Thyroid gland (tissue), 4 donors: ENCODE measurements at regions not wholly inside any gene's neighbourhood (a gene's known extent, or its start where the extent isn't known, plus 50 kb on each side); places are given as distances from the start of the nearest gene placed in this dataset.

Experiments
- DNase-seq, 2 donors: peaks; one replicate each; pipeline ENCODE4 v3.0.0-alpha.2; 2019
- H3K27ac ChIP-seq, 3 donors: fragments of 200-600 bp; sonication (generic); 1 replicate in 2 of 3; 2 replicates in 1 of 3; pipeline ENCODE4 v1.5.1; 2016 to 2019; ENCODE audit warnings: mild to moderate bottlenecking in 1 of 3, moderate library complexity in 1 of 3
- H3K27me3 ChIP-seq: fragments of 200-600 bp; sonication (generic); one replicate; pipeline ENCODE4 v1.5.1; 2019
- H3K36me3 ChIP-seq, 2 donors: fragments of 200-600 bp; sonication (generic); one replicate each; pipeline ENCODE4 v1.5.1; 2016 to 2019
- H3K4me1 ChIP-seq, 2 donors: fragments of 200-600 bp; sonication (generic); one replicate each; pipeline ENCODE4 v1.5.1; 2017 to 2019
- H3K4me3 ChIP-seq, 3 donors: fragments of 200-600 bp; sonication (generic); replicated peaks in 1 of 3; 1 replicate in 2 of 3; 2 replicates in 1 of 3; pipeline ENCODE4 v1.5.1; 2016; ENCODE audit warnings: mild to moderate bottlenecking in 1 of 3
- H3K9me3 ChIP-seq: fragments of 200-600 bp; sonication (generic); one replicate; pipeline ENCODE4 v1.5.1; 2017
- CTCF ChIP-seq, 6 experiments: fragments of 200-600 bp in 3 of 6; fragments of 450-650 bp in 3 of 6; sonication (generic) in 3 of 6; IDR thresholded peaks; one replicate each; pipeline ENCODE4 v1.5.1; 2016 to 2019; ENCODE audit warnings: antibody characterized with exemption in 6 of 6, mild to moderate bottlenecking in 2 of 6, inconsistent platforms in 1 of 6, moderate library complexity in 1 of 6
- POLR2A ChIP-seq, 2 donors: fragments of 450-650 bp; IDR thresholded peaks; one replicate each; pipeline ENCODE4 v1.6.1; 2017; ENCODE audit warnings: antibody characterized with exemption in 2 of 2, mild to moderate bottlenecking in 2 of 2, moderate library complexity in 1 of 2
- WGBS, 2 donors: methylation state at CpG; one replicate each; pipeline ENCODE4 v1.1.5; 2017; 5-methylcytosine and 5-hydroxymethylcytosine counted together
- intact Hi-C: fragments of 100-400 bp; cut with DNase I; formaldehyde crosslinking; loops from one replicate; pipeline ENCODE4 v1.15.1; 2023

GRCh38 chr18:31241425-31241824 is 76.5 kb upstream of the DSG1 start:
- Histone ChIP-seq H3K27me3 (no peaks in the 10 kb centered on the region), H3K4me3 (no peak overlapping the region), H3K36me3 (no peaks in the 10 kb centered on the region), H3K9me3 (no peaks in the 10 kb centered on the region), H3K4me1 (peaks cover 25 to 48% of the 10 kb centered on the region in 2 donors), H3K27ac (no peak overlapping the region)
- intact Hi-C loops = no loop called here
- DNase-seq = no peak
- TF ChIP-seq CTCF (IDR thresholded peaks at IDR 0.05) = no peak
- no peak for TF ChIP-seq POLR2A (IDR thresholded peaks at IDR 0.05)

- no peak for TF ChIP-seq POLR2A (IDR thresholded peaks at IDR 0.05)
- TF ChIP-seq CTCF (IDR thresholded peaks at IDR 0.05) = peak in 5 of 6 experiments; percentile 25 to 49 (median 44)
These were observed 76.0 kb upstream of the DSG1 start for GRCh38 chr18:31241900-31242409.

DNA sequence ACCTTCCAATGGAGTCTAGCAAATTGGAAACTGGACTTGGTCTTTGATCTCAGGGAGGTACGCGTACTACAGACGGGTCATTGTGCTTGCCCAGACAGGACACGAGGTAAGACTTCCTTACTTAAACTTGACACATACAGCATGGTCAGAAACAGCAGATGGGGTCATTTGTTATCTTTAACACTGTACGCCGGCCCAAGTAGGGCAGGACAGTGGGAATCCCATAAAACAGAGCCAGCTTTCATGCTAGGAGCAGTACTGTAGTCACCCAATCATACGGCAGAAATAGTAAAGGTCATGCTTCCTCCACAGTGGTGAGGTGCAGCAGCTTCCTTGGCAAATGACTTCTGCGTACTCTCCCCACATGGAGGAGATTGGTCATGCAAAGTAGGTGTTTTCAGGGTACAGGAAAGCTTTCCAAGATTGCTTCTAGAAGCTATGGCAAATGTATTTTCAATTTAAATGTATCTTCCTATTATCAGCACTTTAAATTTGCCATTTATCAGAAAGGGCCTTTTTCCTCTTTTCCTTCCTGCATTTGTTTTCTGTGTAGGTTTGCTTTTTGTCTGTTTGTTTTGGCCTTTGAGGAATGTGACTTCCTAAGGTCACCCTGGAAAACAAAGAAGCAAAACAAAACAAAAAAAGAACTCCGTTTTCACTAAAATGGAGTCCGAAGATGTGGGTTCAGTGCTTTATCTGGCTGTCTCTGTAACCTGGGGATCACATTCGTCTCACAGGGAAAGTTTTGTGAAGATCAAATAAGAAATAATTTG is 74.0 kb upstream of the DSG1 start:
- Histone ChIP-seq H3K4me1 (peaks cover 25 to 48% of the 10 kb centered on the region in 2 donors), H3K4me3 (no peak overlapping the region), H3K27me3 (no peaks in the 10 kb centered on the region), H3K9me3 (no peaks in the 10 kb centered on the region), H3K27ac (peak overlapping the region in 2 of 3 donors; percentile 56 to 66), H3K36me3 (no peaks in the 10 kb centered on the region)
- TF ChIP-seq CTCF (IDR thresholded peaks at IDR 0.05) (no peak), POLR2A (IDR thresholded peaks at IDR 0.05) (no peak)
- no peak for DNase-seq
- 65 to 73% methylated on average over 11 of the region's 11 CpGs for WGBS, 2 donors
- intact Hi-C loops = no loop called here

More at GRCh38 chr18:31241900-31242409, 76.0 kb upstream of the DSG1 start:
- WGBS, 2 donors = 56 to 65% methylated on average over 2 of the region's 2 CpGs
- peak overlapping the region in 1 of 3 donors; percentile 48 for H3K27ac ChIP-seq
- no peaks in the 10 kb centered on the region for H3K27me3 ChIP-seq
- H3K9me3 ChIP-seq = no peaks in the 10 kb centered on the region
- intact Hi-C loops = no loop called here
- peaks cover 25 to 48% of the 10 kb centered on the region in 2 donors for H3K4me1 ChIP-seq
- DNase-seq = peak; percentile 24 to 42
- no peak overlapping the region for H3K4me3 ChIP-seq
- no peaks in the 10 kb centered on the region for H3K36me3 ChIP-seq

DNA sequence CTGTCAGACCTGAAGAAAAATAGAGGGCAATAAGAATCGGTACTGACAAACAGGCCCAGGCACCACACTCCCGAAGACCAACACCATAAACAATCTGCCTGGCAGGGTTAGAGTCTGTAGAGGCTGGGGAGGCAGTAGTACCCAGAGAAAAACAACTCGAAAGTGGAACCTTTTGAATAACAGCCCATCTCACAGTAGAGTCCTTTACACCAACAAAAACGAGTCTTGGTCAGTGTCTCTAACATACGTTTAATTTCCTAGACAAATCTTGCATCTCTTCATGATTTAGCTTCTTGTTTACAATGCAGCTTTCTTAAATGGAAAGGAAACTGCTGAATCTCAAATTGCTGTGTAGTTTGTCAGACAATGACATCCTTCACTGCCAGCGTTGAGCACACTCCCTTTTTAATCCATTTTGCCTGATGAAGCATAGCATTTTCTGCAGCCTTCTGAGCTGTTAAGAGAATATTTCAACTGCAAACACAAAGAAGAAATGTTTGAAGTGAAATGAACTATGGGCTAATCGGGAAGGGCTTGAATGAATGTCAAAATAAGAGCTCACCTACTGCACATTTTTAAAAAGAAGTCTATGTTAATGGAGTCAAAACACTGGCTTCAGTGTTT is 73.1 kb upstream of the DSG1 start:
- no peak for DNase-seq
- Histone ChIP-seq H3K36me3 (no peaks in the 10 kb centered on the region), H3K9me3 (no peaks in the 10 kb centered on the region), H3K27me3 (no peaks in the 10 kb centered on the region), H3K27ac (peak overlapping the region in 2 of 3 donors; percentile 56 to 66), H3K4me3 (peak overlapping the region in 1 of 3 donors; percentile 1), H3K4me1 (peaks cover 25 to 48% of the 10 kb centered on the region in 2 donors)
- peak in 1 of 2 donors; percentile 11 for TF ChIP-seq POLR2A (IDR thresholded peaks at IDR 0.05)
- no peak for TF ChIP-seq CTCF (IDR thresholded peaks at IDR 0.05)
- intact Hi-C loops = no loop called here
- WGBS, 2 donors = 16 to 28% methylated on average over 7 of the region's 7 CpGs

GRCh38 chr18:31245820-31246219 is 72.1 kb upstream of the DSG1 start:
- peaks cover 27 to 48% of the 10 kb centered on the region in 2 donors for H3K4me1 ChIP-seq
- no peaks in the 10 kb centered on the region for H3K9me3 ChIP-seq
- WGBS, 2 donors = 84 to 87% methylated on average over 3 of the region's 3 CpGs
- no peak overlapping the region for H3K4me3 ChIP-seq
- TF ChIP-seq CTCF (IDR thresholded peaks at IDR 0.05) (no peak), POLR2A (IDR thresholded peaks at IDR 0.05) (no peak)
- H3K36me3 ChIP-seq = no peaks in the 10 kb centered on the region
- peak overlapping the region in 1 of 3 donors; percentile 56 for H3K27ac ChIP-seq
- H3K27me3 ChIP-seq = no peaks in the 10 kb centered on the region
- DNase-seq = no peak
- intact Hi-C loops = no loop called here
